IMR-90 (cell line): ENCODE measurements at regions not wholly inside any gene's neighbourhood (a gene's known extent, or its start where the extent isn't known, plus 50 kb on each side); places are given as distances from the start of the nearest gene placed in this dataset.
A peak's percentile ranks its signal among the peaks of the same experiment; 100 is the strongest.

Source experiments
- ATAC-seq: fragments of 200-7000 bp; cut with Tn5 transposase; 2 replicates; pipeline ENCODE4 v1.9.1; 2020; ENCODE audit warnings: low read depth, mild to moderate bottlenecking, moderate library complexity
- BruUV-seq: library from RNA; stranded (reverse); fragments of 400-500 nt; replicated peaks from 2 replicates; lab custom pipeline; 2021; lab: Mats Ljungman, UMichigan
- CTCF ChIA-PET: fragments of 300-600 bp; formaldehyde crosslinking; extraction: SDS; loops from one replicate; lab custom pipeline; 2021; ENCODE audit warnings: antibody characterized with exemption; lab: Yijun Ruan, JAX
- POLR2A ChIA-PET: fragments of 300-600 bp; sonication (Branson Sonifier 250); formaldehyde crosslinking; loops from one replicate; lab custom pipeline; 2022; ENCODE audit warnings: antibody characterized with exemption; ENCODE audit not compliant: unreplicated experiment; lab: Charles Lee
- DNase-seq: peaks from one replicate; pipeline ENCODE4 v3.0.0; 2013
- H2AFZ ChIP-seq: replicated peaks from 2 replicates; pipeline ENCODE3; 2013; ENCODE audit warnings: low read length, mild to moderate bottlenecking; ENCODE audit not compliant: poor library complexity
- H2AK5ac ChIP-seq: 2 replicates; pipeline ENCODE4 v1.6.1; 2013; ENCODE audit warnings: low read depth, low read length, inconsistent platforms
- H2AK9ac ChIP-seq: replicated peaks from 2 replicates; pipeline ENCODE3; 2013; ENCODE audit warnings: mild to moderate bottlenecking, low read depth, low read length, moderate library complexity; ENCODE audit not compliant: poor library complexity
- H2BK120ac ChIP-seq: 2 replicates; pipeline ENCODE4 v1.6.1; 2013; ENCODE audit warnings: low read depth, low read length, inconsistent platforms
- H2BK15ac ChIP-seq: 3 replicates; pipeline ENCODE4 v1.6.1; 2013; ENCODE audit warnings: low read depth, low read length, inconsistent platforms
- H2BK20ac ChIP-seq: 2 replicates; pipeline ENCODE4 v1.6.1; 2013; ENCODE audit warnings: low read depth, mild to moderate bottlenecking, inconsistent platforms, low read length, moderate library complexity
- H2BK5ac ChIP-seq: 2 replicates; pipeline ENCODE4 v1.6.1; 2013; ENCODE audit warnings: mild to moderate bottlenecking, low read depth, low read length, inconsistent platforms; ENCODE audit not compliant: poor library complexity, severe bottlenecking
- H3K14ac ChIP-seq: replicated peaks from 2 replicates; pipeline ENCODE4 v1.6.1; 2013; ENCODE audit warnings: low read depth, low read length, inconsistent platforms
- H3K18ac ChIP-seq: 2 replicates; pipeline ENCODE4 v1.6.1; 2013; ENCODE audit warnings: low read depth, low read length, control low read depth
- H3K23ac ChIP-seq: 2 replicates; pipeline ENCODE4 v1.6.1; 2013; ENCODE audit warnings: low read depth, low read length, inconsistent platforms
- H3K27ac ChIP-seq: 2 replicates; pipeline ENCODE4 v1.5.1; 2013; ENCODE audit warnings: mild to moderate bottlenecking, control low read depth, low read length; ENCODE audit not compliant: insufficient read depth
- H3K27me3 ChIP-seq: 2 replicates; pipeline ENCODE4 v1.6.1; 2013; ENCODE audit warnings: low read length; ENCODE audit not compliant: control insufficient read depth, insufficient read depth
- H3K36me3 ChIP-seq: 2 replicates; pipeline ENCODE4 v1.6.1; 2013; ENCODE audit warnings: low read length, mixed read lengths; ENCODE audit not compliant: control insufficient read depth, insufficient read depth
- H3K4ac ChIP-seq: 2 replicates; pipeline ENCODE4 v1.6.1; 2013; ENCODE audit warnings: low read depth, low read length, inconsistent platforms
- H3K4me1 ChIP-seq: 2 replicates; pipeline ENCODE4 v1.6.1; 2013; ENCODE audit warnings: low read length, mixed read lengths; ENCODE audit not compliant: control insufficient read depth, insufficient read depth
- H3K4me2 ChIP-seq: 2 replicates; pipeline ENCODE4 v1.6.1; 2013; ENCODE audit warnings: low read depth, mild to moderate bottlenecking, control low read depth, low read length, moderate library complexity
- H3K4me3 ChIP-seq: 2 replicates; pipeline ENCODE4 v1.5.1; 2013; ENCODE audit warnings: low read depth, mild to moderate bottlenecking, control low read depth, low read length, moderate library complexity; ENCODE audit not compliant: insufficient read depth
- H3K56ac ChIP-seq: 2 replicates; pipeline ENCODE4 v1.6.1; 2013; ENCODE audit warnings: low read length, inconsistent platforms; ENCODE audit not compliant: insufficient read depth; ENCODE audit errors: extremely low read depth
- H3K79me1 ChIP-seq, 2 experiments: 2 replicates each; pipeline ENCODE4 v1.6.1; 2013; ENCODE audit warnings: low read length in 2 of 2, inconsistent platforms in 1 of 2, low read depth in 1 of 2
- H3K9ac ChIP-seq: 2 replicates; pipeline ENCODE4 v1.6.1; 2013; ENCODE audit warnings: low read depth, low read length, control low read depth
- H3K9me1 ChIP-seq: 2 replicates; pipeline ENCODE4 v1.6.1; 2013; ENCODE audit warnings: low read length, inconsistent platforms; ENCODE audit not compliant: insufficient read depth
- H3K9me3 ChIP-seq: 2 replicates; pipeline ENCODE4 v1.6.1; 2013; ENCODE audit warnings: low read length; ENCODE audit not compliant: control insufficient read depth, insufficient read depth
- H4K20me1 ChIP-seq: 2 replicates; pipeline ENCODE4 v1.6.1; 2013; ENCODE audit warnings: low read length, inconsistent platforms; ENCODE audit not compliant: insufficient read depth
- H4K5ac ChIP-seq: 2 replicates; pipeline ENCODE4 v1.6.1; 2013; ENCODE audit warnings: mild to moderate bottlenecking, low read depth, low read length, control low read depth
- H4K8ac ChIP-seq, 2 experiments: 2 replicates each; pipeline ENCODE4 v1.6.1; 2013; ENCODE audit warnings: low read depth in 2 of 2, low read length in 2 of 2, control low read depth in 1 of 2, inconsistent platforms in 1 of 2
- H4K91ac ChIP-seq: 2 replicates; pipeline ENCODE4 v1.6.1; 2013; ENCODE audit warnings: low read depth, low read length, inconsistent platforms; ENCODE audit not compliant: insufficient read depth
- BHLHE40 ChIP-seq: fragments of 150-350 bp; IDR thresholded peaks from 2 replicates; pipeline ENCODE4 v1.6.1; 2016; ENCODE audit warnings: mild to moderate bottlenecking, low read depth, low read length
- CEBPB ChIP-seq: IDR thresholded peaks from 2 replicates; pipeline ENCODE4 v1.6.1; 2012; ENCODE audit warnings: low read depth, low read length, improper control_type of control experiment
- CHD1 ChIP-seq: IDR thresholded peaks from 2 replicates; pipeline ENCODE4 v1.6.1; 2012; ENCODE audit warnings: low read depth, low read length, improper control_type of control experiment
- ELK1 ChIP-seq: fragments of 150-350 bp; IDR thresholded peaks from 2 replicates; pipeline ENCODE4 v1.6.1; 2016; ENCODE audit warnings: low read depth, mild to moderate bottlenecking, low read length, moderate library complexity, borderline replicate concordance
- FOS ChIP-seq: fragments of 150-350 bp; IDR thresholded peaks from 2 replicates; pipeline ENCODE4 v1.6.1; 2016; ENCODE audit warnings: low read depth, low read length
- MAFK ChIP-seq: IDR thresholded peaks from 2 replicates; pipeline ENCODE4 v1.6.1; 2012; ENCODE audit warnings: low read depth, low read length, improper control_type of control experiment
- MAZ ChIP-seq: IDR thresholded peaks from 2 replicates; pipeline ENCODE4 v1.6.1; 2012; ENCODE audit warnings: low read depth, mild to moderate bottlenecking, low read length, improper control_type of control experiment, moderate library complexity, borderline replicate concordance
- NFE2L2 ChIP-seq: fragments of 150-350 bp; IDR thresholded peaks from 2 replicates; pipeline ENCODE4 v1.6.1; 2016; ENCODE audit warnings: low read depth, mild to moderate bottlenecking, low read length
- POLR2A ChIP-seq: IDR thresholded peaks from 2 replicates; pipeline ENCODE4 v1.6.1; 2012; ENCODE audit warnings: mild to moderate bottlenecking, low read depth, low read length
- RAD21 ChIP-seq: IDR thresholded peaks from 2 replicates; pipeline ENCODE4 v1.6.1; 2012; ENCODE audit warnings: low read length, improper control_type of control experiment
- SMC3 ChIP-seq: fragments of 150-350 bp; IDR thresholded peaks from 2 replicates; pipeline ENCODE4 v1.6.1; 2016; ENCODE audit warnings: low read depth, mild to moderate bottlenecking, antibody characterized with exemption, low read length, moderate library complexity
- WGBS, 2 experiments: methylation state at CpG; one replicate each; pipeline versions ENCODE4 v1.1.5 to v1.1.7; 2013; ENCODE audit warnings: missing lambda C conversion rate in 2 of 2; ENCODE audit not compliant: insufficient read length in 1 of 2; ENCODE audit errors: extremely low coverage in 2 of 2; 5-methylcytosine and 5-hydroxymethylcytosine counted together
- dilution Hi-C: fragments of 300-500 bp; cut with HindIII; formaldehyde crosslinking; loops from one replicate; pipeline ENCODE4 v1.14.3; 2018; ENCODE audit warnings: low sequenced_read_pairs; ENCODE audit not compliant: unreplicated experiment
- in situ Hi-C: fragments of 300-500 bp; cut with MboI; formaldehyde crosslinking; loops from 3 replicates; pipeline ENCODE4 v1.14.3; 2019; ENCODE audit warnings: low sequenced_read_pairs, inconsistent platforms, mixed read lengths
- intact Hi-C: fragments of 100-400 bp; cut with micrococcal nuclease; formaldehyde crosslinking; loops from 2 replicates; pipeline ENCODE4 v1.10.0; 2022
- TF ChIP-seq, protein P1 (sequence below): fragments of 150-350 bp; IDR thresholded peaks from 2 replicates; pipeline ENCODE4 v1.6.1; 2017; ENCODE audit warnings: mild to moderate bottlenecking, antibody characterized with exemption, low read length, low read depth

DNA sequence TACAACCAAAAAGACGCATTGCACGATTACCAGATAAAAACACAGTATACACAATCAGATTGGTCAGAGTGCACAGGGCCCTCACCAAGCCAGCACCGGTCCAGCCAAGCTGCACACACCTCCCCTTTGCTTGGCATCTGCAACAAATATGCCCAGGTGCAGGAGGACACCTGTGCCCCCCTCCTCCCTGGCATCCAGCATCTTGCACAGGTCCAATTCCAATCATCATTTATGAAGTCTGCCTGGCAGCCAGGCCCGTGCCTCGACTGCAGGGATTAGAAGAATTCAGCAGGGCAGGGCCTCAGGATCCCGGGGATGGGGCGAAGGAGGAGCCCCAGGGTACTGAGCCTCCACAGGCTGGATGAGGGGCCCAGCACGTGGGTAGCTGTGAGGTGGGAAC is 302.1 kb downstream of the CTTN start:
- BruUV-seq: no TSS peak
- Histone ChIP-seq H2BK20ac (no peak overlapping the region), H3K4me3 (no peak overlapping the region), H3K9me3 (no peaks in the 10 kb centered on the region; the same call in 1 of the 2 replicates), H2AFZ (peak overlapping the region; percentile 41), H3K56ac (no peak overlapping the region), H2AK5ac (no peak overlapping the region), H3K79me1 (no peaks in the 10 kb centered on the region), H3K27ac (no peak overlapping the region), H4K5ac (no peak overlapping the region), H3K36me3 (no peaks in the 10 kb centered on the region), H3K4me1 (peaks cover 3% of the 10 kb centered on the region; the same call in 1 of the 2 replicates), H3K4me2 (no peak overlapping the region), H2BK5ac (no peak overlapping the region), H3K18ac (no peak overlapping the region), H3K9ac (no peak overlapping the region), H2AK9ac (no peak overlapping the region), H3K27me3 (no peaks in the 10 kb centered on the region), H4K91ac (no peak overlapping the region), H2BK120ac (no peak overlapping the region), H2BK15ac (no peak overlapping the region), H3K4ac (no peak overlapping the region), H3K9me1 (no peaks in the 10 kb centered on the region), H4K8ac (no peak overlapping the region), H3K14ac (no peak overlapping the region), H4K20me1 (peaks cover 4% of the 10 kb centered on the region), H3K23ac (no peak overlapping the region)
- DNase-seq (no peak), ATAC-seq (no peak)
- dilution Hi-C loops (no loop called here), in situ Hi-C loops (no loop called here), intact Hi-C loops (no loop called here)
- no peak for TF ChIP-seq POLR2A
- no peak for TF ChIP-seq BHLHE40
- no peak for TF ChIP-seq CEBPB
- no peak for TF ChIP-seq NFE2L2
- TF ChIP-seq MAFK: no peak
- no peak for TF ChIP-seq FOS
- TF ChIP-seq ELK1: no peak
- no peak for TF ChIP-seq MAZ
- no peak for TF ChIP-seq SMC3
- no peak for TF ChIP-seq CHD1
- TF ChIP-seq, protein P1, sequence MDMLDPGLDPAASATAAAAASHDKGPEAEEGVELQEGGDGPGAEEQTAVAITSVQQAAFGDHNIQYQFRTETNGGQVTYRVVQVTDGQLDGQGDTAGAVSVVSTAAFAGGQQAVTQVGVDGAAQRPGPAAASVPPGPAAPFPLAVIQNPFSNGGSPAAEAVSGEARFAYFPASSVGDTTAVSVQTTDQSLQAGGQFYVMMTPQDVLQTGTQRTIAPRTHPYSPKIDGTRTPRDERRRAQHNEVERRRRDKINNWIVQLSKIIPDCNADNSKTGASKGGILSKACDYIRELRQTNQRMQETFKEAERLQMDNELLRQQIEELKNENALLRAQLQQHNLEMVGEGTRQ: no peak
- no peak for TF ChIP-seq RAD21
- ChIA-PET CTCF (interaction anchor here (0.6 kb wide), 1 partner anchor 391 kb away, joined by 4 read pairs; no protein-coding TSS in a partner anchor), POLR2A (no interaction called here)
- WGBS, 2 experiments: 34% methylated on average over 6 of the region's 8 CpGs; no CpG with 5 or more reads in 1 of the 2 experiments
